HL-60 (cell line): ENCODE measurements at regions not wholly inside any gene's neighbourhood (a gene's known extent, or its start where the extent isn't known, plus 50 kb on each side); places are given as distances from the start of the nearest gene placed in this dataset.
A peak's percentile ranks its signal among the peaks of the same experiment; 100 is the strongest.

Source experiments
- DNase-seq, 2 experiments: peaks; one replicate each; pipeline ENCODE4 v3.0.0-alpha.2; 2010 to 2020; ENCODE audit warnings: low read depth in 1 of 2, low spot score in 1 of 2
- H3K27ac ChIP-seq: fragments of 250-450 bp; sonication (Bioruptor Pico); replicated peaks from 2 replicates; pipeline ENCODE4 v1.5.1; 2020; ENCODE audit warnings: mild to moderate bottlenecking, moderate library complexity
- H3K27me3 ChIP-seq: fragments of 250-450 bp; sonication (Bioruptor Pico); 2 replicates; pipeline ENCODE4 v1.5.1; 2021; ENCODE audit warnings: mild to moderate bottlenecking, moderate library complexity; ENCODE audit not compliant: insufficient read depth, poor library complexity, severe bottlenecking
- H3K4me3 ChIP-seq: replicated peaks from 2 replicates; pipeline ENCODE4 v1.5.1; 2011; ENCODE audit warnings: mild to moderate bottlenecking, control low read depth, low read length; ENCODE audit not compliant: insufficient read depth
- GABPA ChIP-seq: IDR thresholded peaks from 2 replicates; pipeline ENCODE4 v1.6.1; 2012; ENCODE audit warnings: low read depth
- POLR2AphosphoS5 ChIP-seq: IDR thresholded peaks from 2 replicates; pipeline ENCODE4 v1.6.1; 2012; ENCODE audit warnings: low read depth
- SPI1 ChIP-seq: IDR thresholded peaks from 2 replicates; pipeline ENCODE4 v1.6.1; 2012; ENCODE audit warnings: low read depth, mild to moderate bottlenecking, borderline replicate concordance
- TF ChIP-seq, protein P1 (sequence below): IDR thresholded peaks from 2 replicates; pipeline ENCODE4 v1.6.1; 2012; ENCODE audit warnings: low read depth; ENCODE audit not compliant: insufficient replicate concordance
- TF ChIP-seq, protein P2 (sequence below): IDR thresholded peaks from one replicate; pipeline ENCODE4 v1.5.1; 2011; ENCODE audit warnings: low read length, control low read depth, inconsistent platforms; ENCODE audit not compliant: insufficient read depth

- TF ChIP-seq SPI1 (peak; percentile 62), GABPA (no peak)
- Histone ChIP-seq H3K27me3 (no peaks in the 10 kb centered on the region), H3K4me3 (no peak overlapping the region), H3K27ac (no peak overlapping the region)
- DNase-seq = peak in 1 of 2 experiments; percentile 45
Measured at GRCh38 chrX:148372925-148373324, 127.5 kb upstream of the AFF2 start.

GRCh38 chrX:148376342-148376741 lies 124.1 kb upstream of the AFF2 start:
- H3K27ac ChIP-seq = no peak overlapping the region
- TF ChIP-seq POLR2AphosphoS5 = no peak
- TF ChIP-seq, protein P1, sequence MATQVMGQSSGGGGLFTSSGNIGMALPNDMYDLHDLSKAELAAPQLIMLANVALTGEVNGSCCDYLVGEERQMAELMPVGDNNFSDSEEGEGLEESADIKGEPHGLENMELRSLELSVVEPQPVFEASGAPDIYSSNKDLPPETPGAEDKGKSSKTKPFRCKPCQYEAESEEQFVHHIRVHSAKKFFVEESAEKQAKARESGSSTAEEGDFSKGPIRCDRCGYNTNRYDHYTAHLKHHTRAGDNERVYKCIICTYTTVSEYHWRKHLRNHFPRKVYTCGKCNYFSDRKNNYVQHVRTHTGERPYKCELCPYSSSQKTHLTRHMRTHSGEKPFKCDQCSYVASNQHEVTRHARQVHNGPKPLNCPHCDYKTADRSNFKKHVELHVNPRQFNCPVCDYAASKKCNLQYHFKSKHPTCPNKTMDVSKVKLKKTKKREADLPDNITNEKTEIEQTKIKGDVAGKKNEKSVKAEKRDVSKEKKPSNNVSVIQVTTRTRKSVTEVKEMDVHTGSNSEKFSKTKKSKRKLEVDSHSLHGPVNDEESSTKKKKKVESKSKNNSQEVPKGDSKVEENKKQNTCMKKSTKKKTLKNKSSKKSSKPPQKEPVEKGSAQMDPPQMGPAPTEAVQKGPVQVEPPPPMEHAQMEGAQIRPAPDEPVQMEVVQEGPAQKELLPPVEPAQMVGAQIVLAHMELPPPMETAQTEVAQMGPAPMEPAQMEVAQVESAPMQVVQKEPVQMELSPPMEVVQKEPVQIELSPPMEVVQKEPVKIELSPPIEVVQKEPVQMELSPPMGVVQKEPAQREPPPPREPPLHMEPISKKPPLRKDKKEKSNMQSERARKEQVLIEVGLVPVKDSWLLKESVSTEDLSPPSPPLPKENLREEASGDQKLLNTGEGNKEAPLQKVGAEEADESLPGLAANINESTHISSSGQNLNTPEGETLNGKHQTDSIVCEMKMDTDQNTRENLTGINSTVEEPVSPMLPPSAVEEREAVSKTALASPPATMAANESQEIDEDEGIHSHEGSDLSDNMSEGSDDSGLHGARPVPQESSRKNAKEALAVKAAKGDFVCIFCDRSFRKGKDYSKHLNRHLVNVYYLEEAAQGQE = no peak
- no peak for TF ChIP-seq SPI1
- TF ChIP-seq GABPA = no peak
- TF ChIP-seq, protein P2, sequence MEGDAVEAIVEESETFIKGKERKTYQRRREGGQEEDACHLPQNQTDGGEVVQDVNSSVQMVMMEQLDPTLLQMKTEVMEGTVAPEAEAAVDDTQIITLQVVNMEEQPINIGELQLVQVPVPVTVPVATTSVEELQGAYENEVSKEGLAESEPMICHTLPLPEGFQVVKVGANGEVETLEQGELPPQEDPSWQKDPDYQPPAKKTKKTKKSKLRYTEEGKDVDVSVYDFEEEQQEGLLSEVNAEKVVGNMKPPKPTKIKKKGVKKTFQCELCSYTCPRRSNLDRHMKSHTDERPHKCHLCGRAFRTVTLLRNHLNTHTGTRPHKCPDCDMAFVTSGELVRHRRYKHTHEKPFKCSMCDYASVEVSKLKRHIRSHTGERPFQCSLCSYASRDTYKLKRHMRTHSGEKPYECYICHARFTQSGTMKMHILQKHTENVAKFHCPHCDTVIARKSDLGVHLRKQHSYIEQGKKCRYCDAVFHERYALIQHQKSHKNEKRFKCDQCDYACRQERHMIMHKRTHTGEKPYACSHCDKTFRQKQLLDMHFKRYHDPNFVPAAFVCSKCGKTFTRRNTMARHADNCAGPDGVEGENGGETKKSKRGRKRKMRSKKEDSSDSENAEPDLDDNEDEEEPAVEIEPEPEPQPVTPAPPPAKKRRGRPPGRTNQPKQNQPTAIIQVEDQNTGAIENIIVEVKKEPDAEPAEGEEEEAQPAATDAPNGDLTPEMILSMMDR = no peak
- no peak for DNase-seq
- H3K27me3 ChIP-seq = no peaks in the 10 kb centered on the region
- H3K4me3 ChIP-seq = no peak overlapping the region

GRCh38 chrX:148380107-148380506 lies 120.3 kb upstream of the AFF2 start:
- Histone ChIP-seq H3K27me3 (no peaks in the 10 kb centered on the region), H3K27ac (peak overlapping the region; percentile 50), H3K4me3 (no peak overlapping the region)
- no peak for TF ChIP-seq SPI1
- peak in 1 of 2 experiments; percentile 4 for DNase-seq

DNA sequence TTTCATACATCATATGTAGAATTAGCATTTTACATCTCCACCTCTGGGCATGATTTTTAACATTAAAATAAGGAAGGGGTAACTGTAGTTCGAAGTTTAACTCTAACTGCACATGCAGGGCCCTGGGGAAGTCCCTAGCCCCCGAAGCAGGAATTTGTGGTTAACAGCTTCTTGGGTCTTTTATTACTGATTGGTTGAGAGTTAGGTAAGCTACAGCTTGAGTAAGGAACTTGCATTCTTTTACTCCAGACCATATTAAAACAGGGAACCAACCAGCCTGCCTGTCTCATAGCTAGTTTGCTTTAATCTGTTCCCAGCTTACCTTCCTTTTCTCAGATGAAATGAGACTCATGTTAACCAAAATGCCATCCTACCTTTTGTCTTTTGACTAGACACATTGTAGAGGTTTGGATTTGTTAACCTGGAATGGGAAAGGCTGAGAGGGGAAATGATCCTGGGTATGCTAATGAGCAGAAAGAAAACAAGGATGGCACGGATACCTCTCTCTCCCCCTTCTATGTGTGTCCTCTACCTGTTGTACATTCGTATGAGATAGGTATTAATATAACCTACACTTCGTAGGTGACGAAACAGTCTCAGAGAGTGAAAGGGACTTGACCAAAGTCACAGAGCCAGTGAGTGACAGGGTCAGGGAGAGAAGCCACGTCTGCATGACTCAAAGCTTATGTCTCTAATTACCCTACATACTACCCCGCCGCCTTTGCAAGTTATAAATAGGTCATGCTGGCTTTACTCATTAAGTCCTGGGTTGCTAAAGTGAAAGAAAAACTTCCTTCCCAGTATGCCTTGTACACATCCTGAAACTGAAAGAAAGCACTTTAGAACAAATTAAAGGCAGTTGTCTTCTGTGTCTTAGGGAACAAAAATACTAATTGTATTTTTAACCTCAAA lies 119.5 kb upstream of the AFF2 start:
- peak; percentile 16 to 73 for DNase-seq
- no peaks in the 10 kb centered on the region for H3K27me3 ChIP-seq
- H3K4me3 ChIP-seq = 0 out of 2 replicates have a peak overlapping the region, but pooled peaks have one; percentile 6
- H3K27ac ChIP-seq = peak overlapping the region; percentile 74
- TF ChIP-seq GABPA (no peak), SPI1 (peak; percentile 63; the same call in 1 of the 2 replicates), POLR2AphosphoS5 (no peak)
- TF ChIP-seq, protein P1 = no peak
- TF ChIP-seq, protein P2 = no peak
